Stimulated activated CD8-positive, alpha-beta memory T cell treated with anti-CD3 and anti-CD28 coated beads, Interleukin-7, amount 100 ng/mL, for 48 hours (primary cell): ENCODE measurements at regions not wholly inside any gene's neighbourhood (a gene's known extent, or its start where the extent isn't known, plus 50 kb on each side); places are given as distances from the start of the nearest gene placed in this dataset.

Experiments used
- DNase-seq, 2 donors: peaks; one replicate each; pipeline ENCODE4 v3.0.0-alpha.2; 2020; ENCODE audit warnings: low read depth in 1 of 2; ENCODE audit errors: extremely low read depth in 1 of 2

DNA sequence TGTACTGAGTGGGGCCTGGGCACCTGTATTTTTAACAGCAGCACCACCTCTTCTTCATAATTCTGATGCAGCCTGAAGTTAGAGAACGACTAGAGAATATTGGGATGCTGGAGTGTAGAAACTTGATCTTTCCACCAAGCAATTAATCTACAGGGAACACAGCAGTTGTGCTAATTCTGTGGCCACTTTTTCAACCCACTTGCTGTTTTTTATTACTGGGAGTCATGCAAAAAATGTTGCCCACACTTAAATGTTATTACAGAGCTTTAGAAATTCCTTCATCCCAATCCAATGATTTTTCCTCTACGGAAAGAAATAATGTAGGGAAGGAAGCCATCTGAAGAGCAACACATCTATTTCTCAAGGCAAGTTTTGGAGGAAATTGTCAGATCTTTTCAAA is 190.9 kb upstream of the TUT7 start:
- no peak for DNase-seq

DNA sequence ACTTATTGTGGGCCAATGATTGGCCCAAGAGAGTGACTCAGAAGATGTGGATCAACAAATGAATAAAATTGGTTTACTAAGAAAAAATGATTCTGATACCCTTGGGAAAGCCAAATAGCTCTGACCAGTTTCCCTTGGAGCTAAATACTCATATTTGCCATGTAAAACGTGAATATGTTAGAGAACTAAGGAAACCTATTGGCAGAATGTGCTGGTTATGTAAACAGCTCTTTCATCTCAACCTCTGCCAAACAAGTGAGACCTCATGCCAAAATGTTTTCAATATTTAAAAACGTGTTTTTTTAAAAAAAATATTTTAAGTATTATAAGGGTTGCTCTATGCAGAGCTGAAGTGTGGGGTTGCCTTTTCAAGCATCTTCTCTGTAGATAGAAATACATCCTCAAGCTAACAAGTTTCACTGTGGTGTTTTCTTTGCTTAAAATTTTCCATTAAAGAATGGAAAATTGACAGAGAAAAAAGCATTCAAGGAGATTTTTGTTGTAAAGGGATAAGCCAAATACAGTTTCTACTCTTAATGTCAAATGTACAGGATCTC is 186.9 kb upstream of the TUT7 start:
- DNase-seq = no peak

DNA sequence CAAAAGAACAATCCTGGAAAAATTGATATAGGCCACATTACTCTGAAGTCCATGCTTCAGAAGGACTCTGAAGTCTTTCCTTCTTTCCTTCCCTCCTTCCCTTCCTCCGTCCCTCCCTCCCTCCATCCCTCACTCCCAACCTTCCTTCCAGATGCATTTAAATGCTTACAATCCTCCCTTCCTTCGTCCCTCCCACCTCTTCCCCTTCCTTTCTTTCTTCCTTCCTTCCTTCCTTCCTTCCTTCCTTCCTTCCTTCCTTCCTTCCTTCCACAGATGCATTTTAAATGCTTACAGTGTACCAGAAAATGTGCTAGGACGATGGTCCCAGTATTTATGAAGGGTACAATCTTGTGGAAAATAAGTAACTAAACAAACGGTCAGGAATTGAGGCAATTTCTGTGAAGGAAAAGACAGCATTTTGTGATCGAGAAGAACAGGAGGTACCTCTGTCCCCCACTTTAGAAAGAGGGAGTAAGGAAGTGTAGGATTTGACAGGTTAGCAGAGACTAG is 181.3 kb upstream of the TUT7 start:
- no peak for DNase-seq

DNA sequence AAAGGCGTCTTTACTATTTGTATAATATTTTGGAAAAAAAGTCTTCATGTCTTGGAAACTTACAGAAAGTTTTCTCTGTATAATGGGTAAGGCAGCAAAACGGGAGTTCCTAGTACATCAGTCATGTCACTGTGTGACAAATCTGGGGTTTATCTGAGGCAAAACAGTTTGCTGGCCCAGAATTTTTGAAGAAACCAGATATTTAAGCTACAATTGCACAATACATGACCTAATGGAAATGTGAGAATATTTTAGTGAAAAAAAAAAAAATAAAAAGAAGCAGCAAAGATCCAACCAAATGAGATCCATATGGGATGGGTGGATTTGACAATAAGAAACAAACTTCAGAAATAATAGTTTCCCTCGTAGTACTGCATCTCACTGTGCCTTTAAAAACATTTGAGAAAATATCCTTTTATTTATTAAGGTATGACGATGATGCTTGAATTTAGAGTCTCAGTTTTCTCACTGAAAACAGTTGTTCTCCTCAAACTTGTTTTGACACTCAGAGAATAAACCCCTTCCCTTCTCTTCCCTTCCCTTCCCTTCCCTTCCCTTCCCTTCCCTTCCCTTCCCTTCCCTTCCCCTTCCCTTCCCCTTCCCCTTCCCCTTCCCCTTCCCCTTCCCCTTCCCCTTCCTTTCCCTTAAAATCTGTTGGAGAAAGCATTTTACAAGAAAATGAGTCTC is 180.5 kb upstream of the TUT7 start:
- no peak for DNase-seq

DNA sequence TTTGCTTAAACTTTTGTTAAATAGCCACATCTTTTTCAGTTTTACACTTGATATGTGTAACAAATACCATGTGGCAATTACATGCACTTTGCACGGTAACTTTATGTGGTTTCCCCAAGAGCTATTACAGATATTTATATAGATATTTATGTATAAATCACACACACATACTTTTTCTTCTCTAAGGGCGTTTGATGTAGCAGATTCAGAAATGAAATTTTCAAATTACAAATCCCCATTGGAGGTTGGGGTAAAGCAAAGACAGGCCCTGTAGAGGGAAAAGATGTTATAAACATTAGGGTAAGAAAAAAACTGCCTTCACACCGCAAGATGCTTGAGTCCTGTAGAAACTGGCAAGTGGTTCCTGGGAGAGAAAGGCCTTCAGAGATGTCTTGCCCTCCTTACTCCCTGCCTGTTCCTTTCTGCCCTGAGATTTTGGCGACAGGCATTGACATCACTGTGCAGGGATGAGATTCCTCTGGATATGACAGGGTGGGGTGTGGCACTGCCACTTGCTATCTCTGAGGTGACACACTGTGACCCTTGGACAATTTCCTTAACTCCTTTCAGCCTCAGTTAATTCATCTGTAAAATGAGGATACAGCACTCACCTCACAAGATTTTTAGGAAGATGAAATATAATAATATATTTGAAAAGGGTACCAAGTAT is 177.9 kb upstream of the TUT7 start:
- no peak for DNase-seq

DNA sequence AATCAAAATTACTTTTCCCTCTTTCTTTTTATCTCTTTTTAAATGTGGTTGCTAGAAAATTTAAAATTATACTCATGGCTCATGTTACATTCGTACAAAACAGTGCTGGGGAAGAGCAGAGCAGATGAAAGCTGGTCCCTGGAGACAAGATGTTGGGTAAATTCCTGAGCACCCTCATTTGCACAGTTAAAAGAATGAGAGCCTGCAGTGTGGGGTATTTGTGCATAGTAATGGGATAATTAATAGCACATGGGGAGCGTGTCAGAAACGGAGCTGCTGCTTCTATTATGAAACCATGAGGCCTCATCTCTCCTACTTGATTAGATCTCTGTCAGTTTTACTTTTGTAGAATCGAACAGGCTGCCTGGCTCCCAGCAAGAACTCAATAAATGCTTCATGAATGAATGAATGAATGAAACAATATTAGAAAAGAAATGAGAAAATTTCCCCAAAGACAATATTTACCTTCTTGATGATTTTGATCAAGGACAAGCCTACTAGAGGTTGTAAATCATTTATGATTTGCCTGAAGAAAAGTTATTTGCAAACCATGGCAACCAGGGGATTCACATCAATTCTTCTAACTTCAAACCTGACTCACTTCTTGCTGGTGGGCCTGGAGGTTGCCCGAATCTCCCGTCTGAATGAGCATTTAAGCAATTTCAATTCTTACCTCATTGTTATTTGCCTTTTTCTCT is 177.2 kb upstream of the TUT7 start:
- no peak for DNase-seq

DNA sequence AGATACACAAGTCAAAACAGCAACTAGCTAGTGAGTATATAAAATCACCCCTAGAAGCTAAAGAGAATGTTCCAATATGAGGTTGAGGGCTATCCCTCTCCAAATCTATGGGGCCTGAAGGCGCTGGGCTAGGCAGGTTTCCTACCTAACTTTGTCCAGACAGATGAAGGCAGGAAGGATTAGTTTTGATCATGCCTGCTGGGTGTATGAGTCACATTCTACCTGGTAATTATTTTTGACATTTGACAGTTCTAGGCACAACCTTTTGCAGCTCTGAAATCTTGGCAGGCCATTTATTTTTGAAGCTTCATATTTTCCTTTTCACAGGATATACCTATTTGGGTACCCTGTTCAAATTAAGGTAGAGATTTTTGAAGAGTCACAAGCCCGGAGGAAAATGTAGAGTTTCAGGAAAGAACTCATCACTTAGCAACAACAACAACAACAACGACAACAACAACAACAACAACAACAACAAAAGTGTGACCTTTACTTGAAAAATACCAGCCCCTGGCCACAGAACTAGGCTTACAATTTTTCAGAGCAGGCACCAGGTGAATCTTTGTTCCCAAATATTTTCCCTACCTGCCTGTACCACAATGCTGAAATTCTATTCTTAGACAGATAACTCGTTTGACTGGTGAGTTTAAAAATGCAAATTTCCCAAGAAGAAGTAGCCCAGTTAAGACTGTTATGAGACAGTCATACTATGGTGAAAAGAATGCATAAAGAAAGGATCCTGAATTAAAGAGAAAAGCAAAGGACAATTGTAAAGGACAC is 175.5 kb upstream of the TUT7 start:
- DNase-seq = no peak

DNA sequence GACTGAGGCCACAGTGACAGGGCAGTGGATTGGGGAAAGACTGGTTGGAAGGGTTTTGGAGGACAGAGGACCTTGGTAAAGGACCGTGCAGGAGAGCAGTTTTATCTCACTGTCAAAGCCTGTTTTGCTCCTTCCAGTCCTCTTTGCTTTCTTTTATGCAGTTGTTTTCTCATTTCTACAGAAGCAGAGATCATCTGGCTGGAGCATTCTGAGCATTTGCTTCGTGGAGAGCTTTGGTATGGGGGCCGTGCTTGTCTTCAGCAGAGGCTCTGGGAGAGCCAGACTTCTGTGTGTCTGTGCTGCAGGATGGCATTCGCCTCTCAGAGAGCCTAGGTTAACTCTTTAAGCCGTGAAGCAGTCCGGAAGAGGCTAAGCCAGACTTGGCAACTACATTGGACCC is 171.8 kb upstream of the TUT7 start:
- no peak for DNase-seq

DNA sequence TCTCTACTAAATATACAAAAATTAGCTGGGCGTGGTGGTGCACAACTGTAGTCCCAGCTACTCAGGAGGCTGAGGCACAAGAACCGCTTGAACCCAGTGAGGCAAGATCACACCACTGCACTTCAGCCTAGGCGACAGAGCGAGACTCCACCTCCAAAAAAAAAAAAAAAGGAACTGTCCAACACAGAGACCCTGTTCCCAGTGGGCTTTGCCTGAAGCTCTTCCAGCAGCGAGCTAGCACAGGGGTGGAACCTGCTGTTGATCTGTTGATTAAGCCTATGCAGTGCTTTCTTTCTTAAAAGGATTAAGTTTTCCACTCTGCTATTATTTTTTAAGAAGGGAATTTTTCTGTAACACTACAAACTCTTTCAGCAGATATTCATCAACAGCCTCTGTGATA is 171.0 kb upstream of the TUT7 start:
- DNase-seq = no peak

DNA sequence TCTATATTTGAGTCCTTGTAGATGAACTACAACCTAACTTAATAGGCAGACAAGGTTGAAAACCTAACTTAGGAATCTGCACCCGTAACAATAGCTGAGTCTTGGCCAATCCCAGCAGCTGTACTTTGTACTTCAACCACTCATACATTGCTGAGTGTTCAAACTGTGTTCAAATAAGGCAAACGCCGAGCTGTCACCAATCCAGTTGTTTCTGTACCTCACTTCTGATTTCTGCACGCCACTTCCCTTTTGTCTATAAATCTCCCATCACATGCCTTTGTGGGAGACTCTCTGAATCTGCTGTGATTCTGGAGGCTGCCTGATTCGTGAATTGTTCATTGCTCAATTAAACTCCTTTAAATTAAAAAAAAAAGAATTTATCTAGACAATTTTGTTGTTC is 167.8 kb upstream of the TUT7 start:
- no peak for DNase-seq

DNA sequence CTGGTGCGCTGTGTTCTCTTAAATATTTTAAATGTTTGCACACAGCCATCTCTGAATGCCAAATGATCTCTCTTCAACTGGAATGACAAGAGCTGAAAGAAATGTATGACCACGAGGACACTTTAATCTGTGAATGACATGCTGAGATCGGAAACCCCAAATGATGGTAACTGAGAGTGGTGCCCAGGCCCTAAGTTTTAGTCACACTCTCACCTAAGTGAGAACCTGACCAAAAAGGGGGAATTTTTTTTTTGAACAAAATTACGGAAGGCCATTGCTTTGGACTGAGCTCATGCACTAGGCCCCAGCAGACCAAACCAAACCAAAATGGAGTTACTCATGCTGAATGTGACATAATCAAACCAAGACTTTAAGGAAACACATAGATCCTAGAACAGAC is 167.1 kb upstream of the TUT7 start:
- DNase-seq = no peak

DNA sequence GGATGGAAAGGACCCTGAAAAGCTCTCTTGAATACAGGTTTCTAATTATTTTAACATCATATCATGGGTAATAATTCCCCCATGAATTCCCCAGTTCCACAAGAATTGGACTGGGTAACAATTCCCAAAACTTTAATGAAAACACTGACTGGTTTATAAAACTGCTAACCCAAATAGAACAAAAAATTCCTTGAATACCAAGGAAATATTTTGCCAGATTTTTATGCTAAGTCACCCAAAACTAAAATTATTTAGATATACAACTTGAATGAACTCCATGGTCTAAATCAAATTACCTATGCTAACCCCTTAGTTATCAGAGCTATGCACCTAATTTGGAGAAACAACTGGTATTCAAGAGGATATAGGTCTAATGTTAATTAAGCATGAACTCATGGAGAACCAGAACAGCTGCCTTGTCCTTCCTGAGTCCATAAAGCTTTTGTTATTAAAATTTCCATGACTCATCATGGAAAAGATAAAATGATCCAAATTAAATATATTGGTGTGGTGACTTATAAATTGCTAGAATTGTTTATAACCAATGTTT is 164.9 kb upstream of the TUT7 start:
- no peak for DNase-seq

DNA sequence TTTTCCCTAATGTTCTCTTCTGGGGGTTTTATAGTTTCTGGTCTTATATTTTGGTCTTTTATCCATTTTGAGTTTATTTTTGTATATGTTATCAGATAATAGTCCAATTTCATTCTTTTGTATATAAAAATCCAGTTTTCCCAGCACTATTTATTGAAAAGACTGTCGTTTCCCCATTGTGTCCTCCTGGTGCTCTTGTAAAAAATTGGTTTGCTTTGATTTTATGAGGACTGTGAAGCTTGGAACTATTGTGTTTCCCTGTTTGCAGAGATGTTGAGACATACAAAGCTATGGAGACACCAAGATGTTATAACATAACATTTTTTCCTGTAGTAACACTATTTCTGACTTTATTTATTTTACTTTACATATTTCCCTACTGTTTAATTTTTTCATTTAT is 163.3 kb upstream of the TUT7 start:
- DNase-seq = no peak

DNA sequence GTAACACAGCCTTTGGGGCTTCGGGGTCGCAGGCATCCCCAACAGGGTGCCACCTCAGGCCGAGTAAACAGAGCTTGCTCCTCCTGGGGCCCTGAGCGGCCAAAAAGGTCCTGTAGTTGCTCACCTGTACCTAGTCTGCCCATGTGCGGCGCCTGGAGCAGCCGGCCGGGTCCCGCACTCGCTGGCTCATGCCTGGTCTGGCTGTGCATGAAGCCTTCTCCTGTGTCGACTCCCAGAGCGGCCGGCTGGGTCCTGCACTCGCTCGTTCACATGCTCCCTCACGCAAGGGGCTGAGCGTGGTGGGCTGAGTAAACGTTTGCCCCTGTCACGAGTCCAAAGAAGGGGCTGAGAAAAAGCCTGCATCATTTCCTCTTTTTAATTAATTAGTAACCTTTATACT is 162.4 kb upstream of the TUT7 start:
- no peak for DNase-seq

DNA sequence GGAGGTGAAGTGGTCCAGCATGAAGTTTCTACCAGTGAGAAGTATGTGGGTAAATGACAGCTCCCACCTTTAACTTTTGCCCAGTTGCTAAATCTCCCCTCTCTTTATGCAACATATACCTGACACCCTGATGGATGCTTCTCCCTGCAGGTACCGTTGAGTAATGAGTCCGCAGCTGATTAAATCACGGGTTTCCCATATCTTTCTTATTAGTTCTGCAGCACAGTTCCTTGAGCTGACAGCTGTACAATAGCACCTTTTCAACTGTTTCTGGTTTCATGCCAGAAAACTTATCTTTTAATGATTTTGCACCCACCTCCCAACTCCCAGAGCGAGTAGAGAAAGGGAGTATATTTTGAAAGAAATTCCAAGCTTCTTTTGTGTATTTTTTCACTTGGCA is 161.0 kb upstream of the TUT7 start:
- DNase-seq = no peak

DNA sequence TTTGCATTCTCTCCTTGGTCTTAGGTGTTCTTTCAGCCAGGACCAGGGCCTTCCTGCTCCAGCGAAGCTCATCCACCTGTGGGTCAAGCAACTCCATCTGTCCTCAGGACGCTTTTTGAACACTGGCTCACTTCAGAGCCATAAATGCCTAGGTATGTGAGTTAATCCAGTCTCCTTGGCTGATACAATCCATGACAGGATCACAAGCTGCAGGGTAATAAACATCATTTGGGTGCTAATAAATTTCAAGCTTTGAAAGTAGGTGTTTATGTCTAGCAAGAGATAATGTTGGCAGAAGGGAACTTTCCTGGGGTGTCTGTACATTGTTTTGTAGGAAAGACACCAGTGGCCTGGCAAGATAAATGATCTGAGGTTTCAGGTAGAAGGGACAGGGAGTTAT is 159.2 kb upstream of the TUT7 start:
- DNase-seq = no peak

DNA sequence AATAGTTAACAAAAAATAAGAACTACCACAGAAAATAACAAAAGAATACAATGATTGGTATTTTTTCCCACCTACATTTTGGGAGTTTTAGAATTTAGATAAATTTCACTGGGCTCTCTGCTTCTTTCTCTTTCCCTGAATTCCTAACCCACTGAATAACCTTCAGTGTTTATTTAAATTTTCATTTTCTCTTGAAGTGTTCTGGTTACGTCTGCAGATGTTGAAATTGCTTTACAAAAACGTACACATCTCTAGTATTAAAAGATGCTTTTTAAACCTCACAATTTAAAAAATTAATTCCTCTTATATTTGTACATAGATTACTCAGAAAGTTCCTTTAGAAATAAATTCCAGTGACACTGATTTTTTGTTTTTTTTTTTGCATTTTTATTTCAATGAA is 158.7 kb upstream of the TUT7 start:
- no peak for DNase-seq

DNA sequence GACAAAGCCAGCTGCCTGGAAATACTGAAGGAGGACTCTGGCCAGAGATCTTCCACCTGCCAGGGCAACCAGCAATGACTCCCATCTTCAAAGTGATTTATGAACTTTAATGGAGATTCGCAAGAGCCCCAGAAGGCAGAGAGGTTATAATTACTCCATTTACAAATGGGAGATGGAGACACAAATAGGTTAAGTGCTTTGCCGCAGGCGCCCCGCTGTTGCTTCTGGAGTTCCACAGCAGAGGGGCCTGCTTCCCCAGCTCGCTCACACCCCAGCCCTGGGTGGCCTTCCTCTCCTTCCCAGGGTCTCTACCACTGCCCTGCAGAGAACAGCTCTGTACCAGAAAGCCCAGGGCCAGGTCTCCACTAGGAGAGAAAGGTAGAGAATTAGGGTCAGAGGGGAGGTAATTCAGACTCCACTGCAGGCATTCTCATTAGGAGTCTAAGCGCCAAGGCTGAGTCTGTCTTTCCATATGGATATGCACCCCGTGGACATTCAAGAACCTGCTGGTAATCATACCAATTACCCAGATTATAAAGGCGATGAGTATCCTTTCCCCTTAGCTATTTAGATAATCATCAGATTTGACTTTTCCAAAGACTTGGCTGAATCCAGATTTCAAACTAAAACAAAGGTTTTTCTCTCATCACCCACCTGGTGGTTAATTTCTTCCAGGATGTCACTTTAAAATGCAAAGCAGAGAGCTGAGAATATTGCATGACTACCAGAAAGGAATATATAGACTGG is 157.6 kb upstream of the TUT7 start:
- DNase-seq = no peak

DNA sequence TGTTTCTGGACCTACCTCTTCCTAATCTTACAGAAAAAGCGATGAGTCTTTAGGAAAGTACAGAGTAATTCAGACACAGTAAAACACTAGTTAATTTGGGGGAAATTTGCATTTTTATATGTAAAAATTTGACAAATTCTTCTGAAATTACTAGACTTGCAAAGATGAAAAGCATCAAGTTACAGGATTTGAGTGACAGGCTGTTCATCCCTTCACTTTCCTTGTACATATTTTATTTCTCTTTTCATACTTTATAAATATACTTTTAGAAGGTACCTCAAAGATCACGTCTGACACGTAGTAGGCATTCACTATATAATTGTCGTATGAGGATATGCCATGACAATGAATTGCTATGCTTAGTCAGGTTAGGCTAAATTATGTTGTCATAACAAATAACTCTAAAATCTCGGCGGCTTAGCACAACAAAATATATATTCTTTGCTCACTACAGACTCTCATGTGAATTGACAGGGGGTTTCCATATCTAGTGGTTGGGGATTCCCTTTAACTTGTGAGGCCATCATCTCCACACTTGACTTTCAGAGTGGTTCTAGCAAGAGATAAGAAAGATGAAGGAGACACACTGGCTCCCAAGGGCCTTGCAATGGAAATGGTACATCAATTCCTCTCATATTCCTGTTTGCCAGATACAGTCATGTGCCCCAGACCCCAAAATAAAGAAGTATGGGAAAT is 154.1 kb upstream of the TUT7 start:
- DNase-seq = no peak
